Stimulated activated CD4-positive, alpha-beta T cell treated with anti-CD3 and anti-CD28 coated beads, Interleukin-1b, Interleukin-23, amount 100 ng/mL, for 24 hours (primary cell): ENCODE measurements at regions not wholly inside any gene's neighbourhood (a gene's known extent, or its start where the extent isn't known, plus 50 kb on each side); places are given as distances from the start of the nearest gene placed in this dataset.
"Not testable (repeated sequence)": the region's sequence is repeated elsewhere in the genome, so short reads cannot be mapped to it uniquely, and the experiment has no call there.

ENCODE experiments used
- DNase-seq, 4 experiments: peaks; one replicate each; pipeline ENCODE4 v3.0.0-alpha.2; 2020; ENCODE audit warnings: low read depth in 4 of 4, low spot score in 1 of 4

- no peak for DNase-seq
Measured at GRCh38 chr6:112927641-112928320, 580.7 kb downstream of the RFPL4B start.

GRCh38 chr6:112929641-112930040, 582.5 kb downstream of the RFPL4B start:
- no peak for DNase-seq

GRCh38 chr6:112931832-112932231, 584.7 kb downstream of the RFPL4B start:
- no peak for DNase-seq

DNA sequence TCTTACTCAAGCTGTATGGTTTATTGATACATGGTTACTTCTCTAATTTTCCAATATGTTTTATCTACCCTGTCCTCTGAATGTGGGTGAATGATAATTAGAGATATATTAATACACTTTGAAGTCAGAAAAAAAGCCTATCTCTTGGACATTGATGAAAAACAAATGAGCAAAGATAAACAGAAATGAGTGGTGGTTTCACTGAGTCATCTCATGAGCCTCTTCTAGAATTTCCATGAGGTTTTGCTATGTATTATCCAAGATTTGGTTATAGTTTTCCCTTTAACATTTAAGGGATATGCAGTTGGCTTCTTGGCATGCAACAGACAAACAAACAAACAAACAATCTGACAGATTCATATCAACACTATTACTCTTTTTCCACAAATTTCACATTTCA, 586.8 kb downstream of the RFPL4B start:
- no peak for DNase-seq

DNA sequence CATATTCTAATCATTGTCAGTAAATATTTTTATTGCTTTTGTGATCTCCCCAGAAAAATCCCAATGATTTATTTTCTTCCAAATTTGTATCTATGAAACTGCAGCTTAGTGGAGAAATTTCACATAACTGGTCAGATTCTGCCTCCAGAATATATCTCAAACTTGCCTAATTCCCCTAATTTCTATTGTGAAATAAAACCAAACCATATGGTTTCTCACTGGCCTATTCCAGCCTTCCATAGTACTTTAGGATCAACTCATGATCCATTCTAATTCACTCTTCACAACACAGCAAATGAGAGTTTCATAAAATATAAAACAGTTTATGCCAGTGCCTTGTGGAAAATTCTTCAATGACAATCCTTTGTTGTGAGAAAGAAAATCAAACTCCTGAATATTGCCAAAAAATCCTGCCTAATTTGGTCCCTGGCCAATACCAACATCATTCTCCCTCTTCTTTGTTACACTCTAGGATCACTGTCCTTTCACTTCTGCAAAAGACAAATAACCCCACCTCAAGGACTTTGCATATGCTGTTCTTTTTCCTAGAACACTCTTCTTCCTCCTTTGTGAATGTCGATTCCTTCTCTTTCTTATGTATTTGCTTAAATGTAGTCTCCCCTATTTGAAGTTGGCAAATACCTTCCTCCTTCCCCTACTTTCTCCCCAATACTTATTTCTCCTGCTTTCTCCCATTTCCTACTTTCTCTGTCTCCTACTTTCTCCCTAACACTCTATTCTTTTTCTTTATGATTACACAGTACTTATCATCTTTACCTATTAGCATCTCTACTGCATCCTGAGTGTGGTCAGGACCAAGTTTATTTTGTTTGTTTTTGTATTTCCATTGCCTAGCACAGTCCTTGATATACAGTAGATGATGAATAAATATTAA, 587.5 kb downstream of the RFPL4B start:
- DNase-seq: no peak

DNA sequence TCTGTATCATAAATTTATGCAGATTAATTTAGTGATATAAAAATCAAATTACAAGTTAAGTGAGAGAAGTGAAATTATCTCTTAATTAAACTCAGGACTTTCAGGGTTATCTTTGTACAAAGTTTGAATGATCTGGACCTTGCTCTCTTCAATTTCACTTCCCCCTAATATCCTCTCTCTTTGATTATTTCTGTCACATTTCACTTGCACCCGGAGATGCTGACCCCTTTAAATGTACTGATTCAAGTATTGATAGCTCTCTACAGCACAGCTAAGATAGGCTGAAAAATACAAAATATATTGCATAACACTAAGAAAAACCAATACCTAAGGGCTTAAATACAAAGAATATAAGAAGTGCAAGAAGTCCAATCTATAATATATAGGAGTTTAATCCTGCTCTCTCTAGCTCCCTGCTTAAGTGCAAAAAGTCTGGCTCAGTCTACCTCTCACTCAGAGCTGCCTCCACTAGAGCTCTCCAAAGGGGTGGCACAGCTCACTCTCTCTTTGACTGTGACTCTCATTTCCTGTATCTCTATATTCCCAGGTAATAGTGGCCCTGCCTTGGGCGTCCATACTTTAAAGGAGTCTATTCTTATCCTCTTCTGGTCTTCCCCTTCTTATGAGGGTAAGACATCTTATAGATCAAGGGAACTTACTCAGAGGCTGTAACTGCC, 588.4 kb downstream of the RFPL4B start:
- no peak for DNase-seq

DNA sequence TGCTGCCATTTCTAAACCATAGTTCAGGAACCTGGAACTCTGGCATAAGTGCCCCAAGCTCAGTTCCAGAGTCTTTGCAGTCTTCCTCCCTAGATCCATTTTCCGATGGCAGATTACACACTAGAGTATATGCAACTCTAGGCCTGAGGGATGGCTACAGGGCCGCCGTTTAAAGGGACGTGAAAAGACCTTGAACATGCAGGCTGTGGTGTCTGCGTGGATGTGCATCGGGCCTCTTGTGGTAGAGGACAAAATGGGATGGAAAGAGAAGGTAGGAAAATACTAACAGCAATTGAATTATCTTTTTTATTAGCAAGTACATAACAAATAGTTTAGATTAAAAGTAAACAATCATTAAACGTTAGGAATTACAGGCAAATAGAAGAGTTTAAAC, 588.9 kb downstream of the RFPL4B start:
- DNase-seq: no peak

DNA sequence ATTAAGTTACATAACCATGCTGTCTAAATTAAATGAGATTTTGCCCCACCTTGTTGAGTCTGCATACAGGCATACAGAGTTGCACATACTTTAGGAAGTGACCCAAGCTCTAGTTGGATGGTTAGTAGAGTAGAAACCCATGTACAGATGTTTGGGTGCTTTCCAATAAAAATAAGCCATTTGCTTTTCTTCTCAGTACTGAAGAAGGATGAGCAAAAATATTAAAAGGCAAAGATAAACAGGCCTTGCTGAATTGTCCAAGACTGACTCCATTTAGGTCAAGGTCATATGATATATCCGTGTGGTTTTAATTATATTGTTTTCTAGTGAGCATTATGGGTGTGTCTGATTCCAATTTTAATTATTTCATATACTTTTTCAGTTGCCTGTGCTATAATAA, 589.4 kb downstream of the RFPL4B start:
- DNase-seq: no peak

DNA sequence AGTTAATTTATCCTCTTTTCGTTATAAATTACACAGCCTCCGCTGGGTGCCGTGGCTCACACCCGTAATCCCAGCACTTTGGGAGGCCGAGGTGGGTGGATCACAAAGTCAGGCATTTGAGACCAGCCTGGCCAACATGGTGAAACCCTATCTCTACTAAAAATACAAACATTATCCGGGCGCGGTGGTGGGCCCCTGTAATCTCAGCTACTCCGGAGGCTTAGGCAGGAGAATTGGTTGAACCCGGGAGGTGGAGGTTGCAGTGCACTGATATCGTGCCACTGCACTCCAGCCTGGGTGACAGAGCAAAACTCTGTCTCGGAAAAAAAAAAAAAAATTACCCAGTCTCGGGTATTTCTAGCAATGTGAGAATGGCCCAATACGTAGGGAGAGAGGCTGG, 590.6 kb downstream of the RFPL4B start:
- DNase-seq: not testable (repeated sequence)

GRCh38 chr6:112938650-112939049, 591.5 kb downstream of the RFPL4B start:
- no peak for DNase-seq

DNA sequence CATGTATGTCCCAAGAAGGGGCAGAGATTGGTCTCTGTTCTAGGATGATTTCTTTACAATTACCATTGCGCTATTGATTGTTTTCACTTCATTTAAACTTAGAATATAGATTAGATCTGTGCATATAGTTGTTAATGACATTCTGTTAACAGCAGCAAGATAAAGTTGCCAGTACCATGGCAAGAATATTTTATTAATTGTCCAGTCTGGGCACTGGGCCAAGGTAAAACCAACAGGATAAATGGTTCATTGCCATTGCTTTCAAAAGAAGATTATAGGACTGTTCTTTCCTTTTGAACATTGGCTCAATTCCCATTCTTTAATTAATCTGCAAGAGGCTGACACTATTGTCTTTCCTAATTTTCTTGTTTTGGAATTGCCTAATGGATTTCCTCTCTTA, 592.4 kb downstream of the RFPL4B start:
- no peak for DNase-seq

DNA sequence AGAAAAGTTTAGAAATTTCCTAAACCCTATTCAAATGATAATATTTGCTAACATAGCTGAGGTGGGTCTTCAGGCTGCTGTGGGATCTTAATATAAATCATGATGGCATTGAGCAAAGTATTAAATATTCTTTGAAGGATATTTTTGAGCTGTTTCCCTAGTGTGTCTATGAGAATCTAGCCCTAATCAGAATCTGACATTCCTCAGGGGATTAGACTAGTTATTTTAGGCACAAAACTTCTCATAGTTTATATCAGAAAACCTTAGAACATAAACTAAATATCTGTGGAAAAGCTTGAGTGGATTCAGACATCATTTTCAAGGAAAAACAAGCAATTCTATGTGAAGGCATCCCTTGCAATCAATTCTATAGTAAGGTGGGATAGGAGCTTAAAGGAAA, 594.5 kb downstream of the RFPL4B start:
- DNase-seq: no peak

GRCh38 chr6:112946051-112946450, 598.9 kb downstream of the RFPL4B start:
- no peak for DNase-seq

DNA sequence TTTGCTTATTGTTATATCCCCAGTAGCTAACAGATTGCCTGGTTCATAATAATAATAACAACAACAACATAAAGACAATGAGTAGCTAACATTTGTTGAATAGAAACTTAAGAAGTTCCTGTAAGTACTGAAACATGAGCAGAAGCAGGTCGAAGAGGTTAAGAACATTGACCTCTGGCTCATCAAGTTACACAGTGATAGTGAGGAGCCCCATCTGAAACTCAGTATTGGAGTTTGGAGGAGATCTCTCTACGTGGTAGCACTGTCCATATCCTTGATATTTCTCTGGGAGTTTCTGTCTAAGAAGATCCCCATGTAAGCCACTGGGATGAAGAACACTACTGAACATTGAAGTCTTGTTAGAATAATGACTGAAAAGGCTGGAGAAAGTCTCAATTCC, 600.4 kb downstream of the RFPL4B start:
- DNase-seq: no peak

DNA sequence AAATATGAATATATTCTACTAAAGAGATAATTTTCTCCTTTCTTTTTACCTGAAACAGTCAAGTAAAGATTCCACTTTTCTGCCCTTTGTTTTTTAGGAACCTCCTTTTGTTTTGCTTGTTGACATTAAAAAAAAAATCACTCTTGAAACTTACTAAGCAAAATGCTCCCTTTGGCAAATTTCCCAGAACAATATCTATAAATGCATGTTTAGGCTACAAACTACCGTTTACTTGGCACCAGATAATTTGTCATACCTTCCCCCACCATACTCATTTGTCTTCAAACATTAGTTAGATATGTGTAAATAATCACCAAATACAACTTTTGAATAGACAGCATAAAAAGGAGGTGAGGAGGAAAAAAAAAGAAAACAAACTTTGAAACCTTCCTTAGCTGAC, 604.7 kb downstream of the RFPL4B start:
- no peak for DNase-seq

DNA sequence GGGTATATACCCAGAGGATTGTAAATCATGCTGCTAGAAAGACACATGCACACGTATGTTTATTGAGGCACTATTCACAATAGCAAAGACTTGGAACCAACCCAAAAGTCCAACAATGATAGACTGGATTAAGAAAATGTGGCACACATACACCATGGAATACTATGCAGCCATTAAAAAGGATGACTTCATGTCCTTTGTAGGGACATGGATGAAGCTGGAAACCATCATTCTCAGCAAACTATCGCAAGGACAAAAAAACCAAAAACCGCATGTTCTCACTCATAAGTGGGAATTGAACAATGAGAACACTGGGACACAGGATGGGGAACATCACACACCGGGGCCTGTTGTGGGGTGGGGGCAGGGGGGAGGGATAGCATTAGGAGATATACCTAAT, 608.6 kb downstream of the RFPL4B start:
- not testable (repeated sequence) for DNase-seq

- no peak for DNase-seq
Measured at GRCh38 chr6:112956696-112957535, 609.8 kb downstream of the RFPL4B start.

DNA sequence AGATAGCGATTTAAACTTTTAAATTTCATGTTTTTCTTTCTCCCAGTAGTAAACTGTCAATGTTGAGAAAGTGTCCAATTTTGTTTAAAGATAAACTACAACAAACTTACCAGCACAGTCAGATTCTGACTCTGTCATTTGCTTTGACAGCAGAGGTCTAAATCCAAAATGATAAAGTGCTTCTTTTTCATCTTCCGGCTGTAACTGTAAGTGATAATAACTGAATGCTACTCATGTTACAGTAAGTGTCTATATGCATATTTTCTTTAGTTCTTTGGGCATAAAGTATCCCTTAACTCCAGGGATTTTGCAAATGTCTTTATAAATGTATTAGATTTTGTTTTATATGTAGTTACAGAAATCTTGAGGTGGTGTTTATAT, 610.4 kb downstream of the RFPL4B start:
- DNase-seq: no peak

GRCh38 chr6:112960130-112960529, 613.0 kb downstream of the RFPL4B start:
- not testable (repeated sequence) for DNase-seq

GRCh38 chr6:112967974-112968373, 620.8 kb downstream of the RFPL4B start:
- no peak for DNase-seq

GRCh38 chr6:112971651-112972050, 624.5 kb downstream of the RFPL4B start:
- no peak for DNase-seq
